SK-N-SH treated with all-trans-retinoic acid at 6 μM for 48 hours (cell line): ENCODE measurements at regions not wholly inside any gene's neighbourhood (a gene's known extent, or its start where the extent isn't known, plus 50 kb on each side); places are given as distances from the start of the nearest gene placed in this dataset.

ENCODE experiments used
- ARNTL ChIP-seq: fragments of 450-650 bp; formaldehyde crosslinking; IDR thresholded peaks from 2 replicates; pipeline ENCODE4 v1.5.0; 2020; ENCODE audit warnings: low read depth, mild to moderate bottlenecking, moderate library complexity, borderline replicate concordance
- BACH2 ChIP-seq: fragments of 250-450 bp; sonication (Bioruptor Pico); IDR thresholded peaks from 2 replicates; pipeline ENCODE4 v1.9.0; 2021; ENCODE audit warnings: mild to moderate bottlenecking, borderline replicate concordance
- CSDC2 ChIP-seq: fragments of 250-450 bp; sonication (Bioruptor Pico); IDR thresholded peaks from 2 replicates; pipeline ENCODE4 v1.5.0; 2020; ENCODE audit warnings: mild to moderate bottlenecking, moderate library complexity
- PATZ1 ChIP-seq: fragments of 250-450 bp; sonication (Bioruptor Pico); IDR thresholded peaks from 2 replicates; pipeline ENCODE4 v1.8.0; 2020; ENCODE audit warnings: mild to moderate bottlenecking, moderate library complexity, borderline replicate concordance
- POU6F1 ChIP-seq: fragments of 250-450 bp; sonication (Bioruptor Pico); IDR thresholded peaks from 2 replicates; pipeline ENCODE4 v1.8.0; 2021; ENCODE audit warnings: low read depth, mild to moderate bottlenecking, moderate library complexity, borderline replicate concordance
- PPARA ChIP-seq: fragments of 250-450 bp; sonication (Bioruptor Pico); IDR thresholded peaks from 2 replicates; pipeline ENCODE4 v1.5.0; 2020; ENCODE audit warnings: mild to moderate bottlenecking, borderline replicate concordance
- SNAI2 ChIP-seq: fragments of 250-450 bp; sonication (Bioruptor Pico); IDR thresholded peaks from 2 replicates; pipeline ENCODE4 v1.5.0; 2020; ENCODE audit warnings: mild to moderate bottlenecking, moderate library complexity
- ZC3H10 ChIP-seq: fragments of 250-450 bp; sonication (Bioruptor Pico); IDR thresholded peaks from 2 replicates; pipeline ENCODE4 v1.5.1; 2021; ENCODE audit warnings: mild to moderate bottlenecking, moderate library complexity
- ZFP3 ChIP-seq: fragments of 250-450 bp; sonication (Bioruptor Pico); IDR thresholded peaks from 2 replicates; pipeline ENCODE4 v1.5.0; 2020; ENCODE audit warnings: mild to moderate bottlenecking, moderate library complexity
- ZFP30 ChIP-seq: fragments of 450-650 bp; formaldehyde crosslinking; IDR thresholded peaks from 2 replicates; pipeline ENCODE4 v1.5.0; 2022; ENCODE audit warnings: mild to moderate bottlenecking, moderate library complexity
- ZNF70 ChIP-seq: fragments of 450-650 bp; formaldehyde crosslinking; IDR thresholded peaks from 2 replicates; pipeline ENCODE4 v1.5.0; 2020; ENCODE audit warnings: mild to moderate bottlenecking, moderate library complexity

- TF ChIP-seq ZC3H10 (no peak), ZFP30 (CRISPR knock-in tag) (no peak), SNAI2 (CRISPR knock-in tag) (no peak), ZNF70 (CRISPR knock-in tag) (no peak), ARNTL (CRISPR knock-in tag) (no peak), PPARA (CRISPR knock-in tag) (no peak), PATZ1 (no peak), CSDC2 (CRISPR knock-in tag) (no peak), BACH2 (no peak), POU6F1 (CRISPR knock-in tag) (no peak), ZFP3 (CRISPR knock-in tag) (no peak)
Observed at GRCh38 chr13:89763005-89763404, 1584.5 kb upstream of the MIR17HG start.
